GM18498 (cell line): ENCODE measurements at regions not wholly inside any gene's neighbourhood (a gene's known extent, or its start where the extent isn't known, plus 50 kb on each side); places are given as distances from the start of the nearest gene placed in this dataset.
"Not testable (repeated sequence)": the region's sequence is repeated elsewhere in the genome, so short reads cannot be mapped to it uniquely, and the experiment has no call there.

Experiments
- ATAC-seq: cut with Tn5 transposase; IDR thresholded peaks from one replicate; pipeline ENCODE4 v1.9.1; 2021; ENCODE audit warnings: mild to moderate bottlenecking, moderate library complexity; ENCODE audit not compliant: unreplicated experiment

GRCh38 chr2:205865905-205866441, 183.7 kb downstream of the NRP2 start:
- no peak for ATAC-seq

- no peak for ATAC-seq
Observed at GRCh38 chr2:205865056-205865455, 182.8 kb downstream of the NRP2 start.

DNA sequence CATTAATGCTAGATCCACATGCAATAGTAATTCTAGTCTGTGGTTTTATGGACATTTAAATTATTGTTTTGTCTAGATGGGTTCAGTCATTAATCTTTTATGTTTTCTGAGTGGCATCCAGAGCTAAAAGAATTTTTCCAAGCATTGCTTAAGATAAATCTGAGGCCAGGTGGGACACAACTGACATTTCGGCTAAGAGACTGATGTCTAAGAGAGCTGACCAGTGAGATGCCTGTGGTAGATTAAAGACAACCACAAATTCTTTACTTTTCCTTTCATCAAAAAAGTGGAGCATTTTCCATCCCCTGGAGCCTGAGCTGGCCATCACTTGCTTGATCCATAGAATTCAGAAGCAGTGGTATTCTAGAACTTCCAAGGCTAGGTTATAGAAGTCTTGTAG, 182.2 kb downstream of the NRP2 start:
- no peak for ATAC-seq

DNA sequence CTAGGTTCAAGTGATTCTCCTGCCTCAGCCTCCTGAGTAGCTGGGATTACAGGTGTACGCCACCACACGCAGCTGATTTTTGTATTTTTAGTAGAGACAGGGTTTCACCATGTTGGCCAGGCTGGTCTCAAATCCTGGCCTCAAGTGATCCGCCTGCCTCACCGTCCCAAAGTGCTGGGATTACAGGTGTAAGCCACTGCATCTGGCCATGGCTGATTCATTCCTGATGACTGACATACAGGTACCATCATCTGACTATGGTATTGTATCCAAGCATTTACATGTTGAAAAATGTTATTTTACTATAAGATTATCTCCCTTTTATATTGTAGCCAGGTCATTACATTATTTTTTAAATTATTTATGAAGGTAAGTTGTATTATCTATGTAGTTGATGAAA, 180.5 kb downstream of the NRP2 start:
- not testable (repeated sequence) for ATAC-seq

DNA sequence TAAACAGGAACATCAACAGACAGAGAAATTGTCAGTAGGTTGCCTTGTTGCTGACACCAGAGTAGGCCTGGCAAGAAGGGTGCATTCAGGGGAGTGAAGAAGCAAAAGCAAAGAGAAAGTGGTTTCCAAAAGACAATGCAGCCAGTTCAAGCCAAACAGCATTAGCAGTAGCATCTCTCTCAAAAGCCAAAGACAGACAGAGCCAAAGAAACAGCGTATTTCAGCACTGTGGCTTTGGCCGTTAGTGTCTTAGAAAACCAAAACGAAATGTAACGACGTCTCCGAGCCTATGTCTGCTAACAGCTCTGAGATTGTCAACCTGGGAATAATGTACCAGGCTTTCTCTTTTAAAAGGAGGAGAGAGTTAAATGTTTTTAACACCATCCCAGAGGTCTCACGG, 178.6 kb downstream of the NRP2 start:
- ATAC-seq, result no peak

DNA sequence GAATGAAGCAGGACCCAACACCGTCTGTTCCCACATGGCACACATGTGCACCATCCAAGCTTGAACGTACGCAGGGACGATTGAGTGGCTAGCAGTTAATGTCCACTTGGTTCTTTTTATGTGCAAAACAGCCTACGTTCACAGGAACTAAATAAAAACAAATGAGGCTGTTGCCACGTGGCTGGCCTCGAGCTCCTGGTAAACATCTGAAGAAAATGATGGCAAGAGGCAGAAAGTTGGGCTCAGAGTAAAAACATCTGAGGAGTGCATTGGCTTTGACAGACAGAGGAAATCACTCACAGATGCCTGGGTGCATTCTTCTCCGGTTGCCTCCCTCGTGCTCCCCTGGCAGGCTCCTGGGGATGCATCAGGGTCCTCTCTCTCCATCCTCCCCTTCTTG, 177.9 kb downstream of the NRP2 start:
- ATAC-seq, result no peak

DNA sequence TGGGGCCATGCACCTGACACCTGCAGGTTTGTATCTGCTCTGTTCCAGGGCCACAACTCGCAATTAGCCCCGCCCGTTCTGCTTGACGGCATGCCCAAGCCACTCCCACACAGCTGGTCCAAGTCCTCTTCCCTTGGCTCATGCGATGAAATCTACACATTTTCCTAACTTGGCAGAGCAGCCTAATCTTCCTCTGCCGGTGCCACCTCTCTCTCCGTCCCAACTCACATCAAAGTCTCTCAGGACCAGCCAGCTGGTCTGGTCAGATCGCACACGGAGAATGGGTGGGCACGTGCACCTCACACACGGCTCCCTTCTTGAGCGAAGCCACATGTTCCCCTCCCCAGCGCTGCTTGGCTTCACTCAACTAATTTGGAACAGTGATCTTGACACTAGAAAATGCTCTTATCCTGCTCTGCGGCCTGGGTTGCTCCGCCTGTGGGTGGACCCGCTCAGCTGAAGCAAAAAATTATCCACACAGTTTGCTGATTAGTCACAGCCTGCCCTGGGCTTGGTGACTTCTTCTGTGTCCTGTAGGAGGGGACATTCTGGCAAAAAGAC, 176.7 kb downstream of the NRP2 start:
- no peak for ATAC-seq

- no peak for ATAC-seq
Observed at GRCh38 chr2:205858275-205858674, 176.0 kb downstream of the NRP2 start.

DNA sequence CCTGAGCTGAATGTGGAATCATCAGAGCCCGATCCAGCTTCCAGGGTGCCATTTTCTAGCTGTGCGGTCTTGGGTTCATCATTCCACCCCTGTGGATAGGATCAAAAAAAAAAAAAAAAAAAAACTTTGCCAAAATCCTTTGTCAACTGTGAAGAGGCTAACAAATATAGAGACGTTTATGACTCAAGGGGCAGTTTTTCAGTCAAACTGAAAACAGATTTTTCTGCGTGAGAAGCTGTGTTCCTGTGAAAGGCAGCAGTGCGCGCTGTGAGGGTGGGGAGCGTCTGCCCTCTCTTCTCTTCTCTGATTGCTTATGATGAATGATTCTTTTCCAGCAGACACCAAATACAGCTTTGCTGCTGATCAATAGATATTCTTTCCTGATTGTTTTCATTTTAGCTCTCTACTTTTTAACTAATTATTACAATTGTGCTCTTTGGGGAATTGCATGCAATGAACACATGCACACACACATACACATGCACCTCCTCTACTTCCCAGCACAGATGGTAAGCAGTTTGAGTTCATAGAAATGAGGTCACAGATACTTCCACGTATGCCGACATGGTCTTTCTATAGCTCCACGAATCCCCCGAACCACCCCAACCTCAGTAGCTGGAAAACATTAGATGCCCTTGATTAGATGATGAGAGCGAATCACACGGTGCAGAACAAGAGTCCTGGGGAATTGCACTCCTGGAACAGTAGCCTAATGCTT, 175.4 kb downstream of the NRP2 start:
- peak; percentile 59 for ATAC-seq

DNA sequence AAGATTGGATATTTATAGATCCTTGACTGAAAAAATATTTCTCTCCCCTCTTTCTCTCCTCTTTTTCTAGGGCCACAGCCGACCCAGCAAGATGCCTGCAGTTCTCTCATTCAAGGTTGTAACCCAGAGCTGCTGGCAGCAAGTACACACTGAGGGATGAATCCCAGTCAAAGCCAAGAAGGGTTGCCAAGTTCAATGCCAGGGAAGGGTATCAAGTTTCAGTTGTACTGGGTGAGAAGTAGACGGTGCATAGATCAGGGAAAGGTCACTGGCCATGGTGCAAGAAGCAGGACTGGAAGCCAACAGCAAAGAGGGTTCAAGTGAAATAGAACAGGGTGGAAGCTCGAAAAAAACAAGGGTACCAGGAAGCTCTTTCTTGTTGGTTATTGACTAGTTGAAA, 170.2 kb downstream of the NRP2 start:
- ATAC-seq, result no peak

- ATAC-seq, result no peak
Observed at GRCh38 chr2:205850611-205851010, 168.3 kb downstream of the NRP2 start.

DNA sequence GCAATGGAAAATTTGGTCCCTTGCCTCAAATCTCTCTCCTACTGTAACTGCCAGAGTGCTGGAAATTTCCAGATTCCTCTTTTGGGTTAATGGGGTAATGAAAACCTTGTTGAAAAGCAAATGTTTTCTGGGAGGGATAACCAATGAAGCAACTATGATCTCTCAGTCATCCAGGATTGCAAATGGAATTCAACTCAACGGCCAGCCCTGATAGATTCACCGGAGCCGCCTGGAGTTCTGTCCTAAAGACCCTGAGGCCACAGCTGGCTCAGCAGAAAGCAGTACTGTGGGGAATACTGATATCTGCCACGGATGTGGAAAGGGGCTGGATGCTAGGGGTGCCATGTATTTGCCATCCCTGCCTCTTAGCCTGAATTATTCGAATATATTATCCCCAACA, 167.8 kb downstream of the NRP2 start:
- no peak for ATAC-seq

DNA sequence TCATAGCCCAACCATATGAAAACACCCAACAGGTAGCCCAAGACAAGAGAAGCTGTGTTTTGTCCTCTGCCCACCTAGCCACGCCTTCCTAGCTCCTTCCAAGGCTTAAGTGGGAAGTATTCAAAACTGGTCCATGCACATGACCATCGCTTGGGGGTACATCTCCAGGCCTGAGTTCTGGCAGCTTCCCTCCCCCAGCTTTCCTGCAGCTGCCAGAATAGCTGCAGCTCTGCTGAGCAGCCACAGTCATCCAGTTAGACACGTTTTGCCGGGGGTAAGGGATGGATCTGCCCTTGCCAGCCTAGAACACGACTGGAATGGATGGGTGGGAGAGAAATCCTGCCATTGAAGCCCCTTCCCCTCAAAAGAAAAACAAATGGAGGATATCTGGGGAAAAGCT, 166.8 kb downstream of the NRP2 start:
- no peak for ATAC-seq

DNA sequence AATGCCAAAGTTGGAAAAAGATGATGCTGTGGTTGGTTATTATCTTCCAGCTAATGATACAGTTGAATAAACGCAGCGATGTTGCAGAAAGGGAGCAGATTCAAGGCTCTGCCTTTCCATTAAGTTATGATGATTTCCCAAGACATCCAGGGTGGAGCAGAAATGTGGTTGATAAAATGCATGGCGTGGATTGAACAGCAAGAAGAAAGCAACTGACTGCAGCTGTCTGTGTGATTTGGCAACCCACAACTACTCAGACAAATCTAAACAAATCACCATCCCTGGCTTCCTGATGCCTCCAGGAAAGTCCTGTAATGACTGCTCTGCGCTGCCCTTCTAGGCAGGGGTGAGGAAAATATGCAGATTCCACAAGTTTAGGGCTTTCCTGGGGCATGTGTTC, 166.3 kb downstream of the NRP2 start:
- ATAC-seq, result no peak
